Endothelial cell of umbilical vein (primary cell): ENCODE measurements at regions not wholly inside any gene's neighbourhood (a gene's known extent, or its start where the extent isn't known, plus 50 kb on each side); places are given as distances from the start of the nearest gene placed in this dataset.

Experiments used
- BruUV-seq: library from RNA; stranded (reverse); fragments of 400-500 nt; replicated peaks from 2 replicates; lab custom pipeline; 2021; lab: Mats Ljungman, UMichigan
- CTCF ChIA-PET: fragments of 300-600, 350-600 bp; sonication (Branson Sonifier 250); formaldehyde crosslinking; loops from one replicate; lab custom pipeline; 2021; ENCODE audit warnings: antibody characterized with exemption, inconsistent platforms; lab: Charles Lee
- POLR2A ChIA-PET: fragments of 300-600, 350-600 bp; sonication (Branson Sonifier 250); formaldehyde crosslinking; loops from one replicate; lab custom pipeline; 2021; ENCODE audit warnings: antibody characterized with exemption, inconsistent platforms; lab: Charles Lee
- DNase-seq: peaks from one replicate; pipeline ENCODE4 v3.0.0-alpha.2; 2011; ENCODE audit warnings: low read depth, low spot score
- FAIRE-seq: peaks from 2 replicates; lab custom pipeline; 2011; peaks lifted over from hg19 to GRCh38; lab: Jason Lieb, UNC
- H2AFZ ChIP-seq: 2 replicates; pipeline ENCODE4 v1.6.0; 2012; ENCODE audit warnings: low read depth, low read length, control low read depth, inconsistent platforms
- H3K27ac ChIP-seq: 2 replicates; pipeline ENCODE4 v1.5.1; 2011; ENCODE audit warnings: low read depth, mild to moderate bottlenecking, control low read depth, low read length, moderate library complexity; ENCODE audit not compliant: insufficient read depth
- H3K27me3 ChIP-seq, 2 experiments: 2 replicates each; pipeline versions ENCODE4 v1.6.0 to v1.6.1; 2011; ENCODE audit warnings: low read length in 2 of 2, mixed read lengths in 1 of 2; ENCODE audit not compliant: control insufficient read depth in 2 of 2, insufficient read depth in 2 of 2
- H3K36me3 ChIP-seq, 2 experiments: 2 replicates in 1 of 2; 3 replicates in 1 of 2; pipeline ENCODE4 v1.5.1; 2011; ENCODE audit warnings: low read length in 2 of 2, mild to moderate bottlenecking in 1 of 2, moderate library complexity in 1 of 2; ENCODE audit not compliant: control insufficient read depth in 2 of 2, insufficient read depth in 2 of 2; ENCODE audit errors: extremely low read depth in 1 of 2
- H3K4me1 ChIP-seq: 3 replicates; pipeline ENCODE4 v1.5.1; 2011; ENCODE audit warnings: mild to moderate bottlenecking, low read length; ENCODE audit not compliant: control insufficient read depth, insufficient read depth; ENCODE audit errors: extremely low read depth
- H3K4me2 ChIP-seq: 2 replicates; pipeline ENCODE4 v1.6.1; 2011; ENCODE audit warnings: low read length, control low read depth, mixed read lengths; ENCODE audit not compliant: insufficient read depth
- H3K4me3 ChIP-seq, 3 experiments: fragments of 200-600 bp in 1 of 3; sonication (generic), shearing (Covaris generic) in 1 of 3; replicated peaks in 1 of 3; 2 replicates each; pipeline ENCODE4 v1.5.1; 2011 to 2016; ENCODE audit warnings: control low read depth in 3 of 3, low read length in 3 of 3, mild to moderate bottlenecking in 2 of 3, inconsistent platforms in 1 of 3, low read depth in 1 of 3, moderate library complexity in 1 of 3; ENCODE audit not compliant: insufficient read depth in 1 of 3
- H3K79me2 ChIP-seq: 2 replicates; pipeline ENCODE4 v1.6.0; 2012; ENCODE audit warnings: low read length, inconsistent platforms; ENCODE audit not compliant: control insufficient read depth, insufficient read depth
- H3K9ac ChIP-seq: replicated peaks from 2 replicates; pipeline ENCODE3; 2011; ENCODE audit warnings: low read length, control low read depth; ENCODE audit not compliant: insufficient read depth; ENCODE audit errors: extremely low read depth
- H3K9me1 ChIP-seq: replicated peaks from 3 replicates; pipeline ENCODE4 v1.6.0; 2011; ENCODE audit warnings: mild to moderate bottlenecking, low read length; ENCODE audit not compliant: control insufficient read depth, insufficient read depth; ENCODE audit errors: extremely low read depth
- H3K9me3 ChIP-seq: replicated peaks from 2 replicates; pipeline ENCODE4 v1.5.1; 2012; ENCODE audit warnings: low read length, inconsistent platforms; ENCODE audit not compliant: control insufficient read depth, insufficient read depth
- H4K20me1 ChIP-seq: replicated peaks from 2 replicates; pipeline ENCODE3; 2011; ENCODE audit warnings: mild to moderate bottlenecking, low read length; ENCODE audit not compliant: control insufficient read depth, insufficient read depth; ENCODE audit errors: extremely low read depth
- CTCF ChIP-seq, 2 donors: IDR thresholded peaks; 1 replicate in 1 of 2; 2 replicates in 1 of 2; pipeline ENCODE4 v1.5.1; 2011; ENCODE audit warnings: low read length in 2 of 2, mild to moderate bottlenecking in 2 of 2, moderate library complexity in 2 of 2, control low read depth in 1 of 2, inconsistent platforms in 1 of 2, low read depth in 1 of 2; ENCODE audit not compliant: insufficient read depth in 1 of 2; ENCODE audit errors: extremely low read depth in 1 of 2
- EZH2 ChIP-seq: IDR thresholded peaks from 2 replicates; pipeline ENCODE4 v1.6.1; 2012; ENCODE audit warnings: borderline replicate concordance, low read depth, mild to moderate bottlenecking, moderate library complexity, low read length, inconsistent platforms; ENCODE audit not compliant: severe bottlenecking
- FOS ChIP-seq: IDR thresholded peaks from 2 replicates; pipeline ENCODE4 v1.6.1; 2011; ENCODE audit warnings: mild to moderate bottlenecking, low read length, moderate library complexity, borderline replicate concordance; ENCODE audit not compliant: insufficient read depth
- GATA2 ChIP-seq: IDR thresholded peaks from 2 replicates; pipeline ENCODE4 v1.7.0; 2011; ENCODE audit warnings: low read depth, mild to moderate bottlenecking, moderate library complexity, mixed read lengths, low read length; ENCODE audit not compliant: insufficient read length, insufficient read depth
- JUN ChIP-seq: IDR thresholded peaks from 2 replicates; pipeline ENCODE4 v1.6.1; 2011; ENCODE audit warnings: borderline replicate concordance, low read depth; ENCODE audit not compliant: insufficient read length, insufficient read depth
- MAX ChIP-seq: IDR thresholded peaks from 2 replicates; pipeline ENCODE4 v1.6.1; 2011; ENCODE audit not compliant: insufficient read depth, insufficient read length
- MYC ChIP-seq: IDR thresholded peaks from one replicate; pipeline ENCODE4 v1.6.1; 2011; ENCODE audit warnings: mild to moderate bottlenecking, low read depth, low read length
- POLR2A ChIP-seq: IDR thresholded peaks from 2 replicates; pipeline ENCODE4 v1.6.1; 2012; ENCODE audit warnings: low read depth, mild to moderate bottlenecking, control low read depth, low read length
- POLR2AphosphoS5 ChIP-seq: IDR thresholded peaks from 2 replicates; pipeline ENCODE4 v1.6.1; 2012; ENCODE audit warnings: low read depth, mild to moderate bottlenecking, control low read depth, low read length, moderate library complexity; ENCODE audit not compliant: insufficient read depth
- dilution Hi-C: fragments of 300-500 bp; cut with MboI; formaldehyde crosslinking; loops from one replicate; pipeline ENCODE4 v1.15.0; 2019; ENCODE audit warnings: low sequenced_read_pairs; ENCODE audit not compliant: extremely low pct_ligation_motif_present
- intact Hi-C: fragments of 100-400 bp; cut with micrococcal nuclease; formaldehyde crosslinking; loops from one replicate; pipeline ENCODE4 v1.10.0; 2022

- FAIRE-seq (no peak), DNase-seq (no peak)
- Histone ChIP-seq H3K4me2 (no peak overlapping the region), H3K79me2 (no peaks in the 10 kb centered on the region), H3K36me3 (no peaks in the 10 kb centered on the region), H3K27me3 (peaks cover 0 to 2% of the 10 kb centered on the region in 2 experiments), H3K4me3 (no peak overlapping the region), H2AFZ (no peak overlapping the region), H3K9ac (no peak overlapping the region), H4K20me1 (no peaks in the 10 kb centered on the region), H3K9me1 (no peaks in the 10 kb centered on the region), H3K27ac (no peak overlapping the region), H3K9me3 (no peaks in the 10 kb centered on the region), H3K4me1 (no peaks in the 10 kb centered on the region)
- no TSS peak for BruUV-seq
- no peak for TF ChIP-seq EZH2
- TF ChIP-seq JUN: no peak
- no peak for TF ChIP-seq POLR2A
- no peak for TF ChIP-seq MYC
- TF ChIP-seq POLR2AphosphoS5: no peak
- TF ChIP-seq CTCF (IDR thresholded peaks at IDR 0.05; ENCODE audit: extremely low read depth in 1 of 2, insufficient read depth in 1 of 2, low read depth in 1 of 2, low read length in 2 of 2): no peak
- no peak for TF ChIP-seq FOS
- TF ChIP-seq GATA2: no peak
- no peak for TF ChIP-seq MAX
- dilution Hi-C loops: no loop called here
- POLR2A ChIA-PET: no interaction called here
- intact Hi-C loops: no loop called here
- CTCF ChIA-PET: interaction anchor here (0.5 to 1.5 kb wide), 3 partner anchors 10 to 181 kb away, joined by 3 to 5 read pairs (median 3); no protein-coding TSS in a partner anchor
These were observed 148.2 kb upstream of the ITGA4 start for GRCh38 chr2:181308766-181309515.
